Neural progenitor cell (in vitro differentiated cells): ENCODE measurements at regions not wholly inside any gene's neighbourhood (a gene's known extent, or its start where the extent isn't known, plus 50 kb on each side); places are given as distances from the start of the nearest gene placed in this dataset.

Source experiments
- EZH2 ChIP-seq: fragments of 200-600 bp; sonication (generic); IDR thresholded peaks from 2 replicates; pipeline ENCODE4 v1.6.1; 2017; ENCODE audit warnings: antibody characterized with exemption, mild to moderate bottlenecking, moderate library complexity
- EZH2phosphoT487 ChIP-seq: fragments of 200-600 bp; sonication (generic); IDR thresholded peaks from 2 replicates; pipeline ENCODE4 v1.6.1; 2017; ENCODE audit warnings: antibody characterized with exemption
- TF ChIP-seq, protein P1 (sequence below): fragments of 200-600 bp; sonication (generic); IDR thresholded peaks from 2 replicates; pipeline ENCODE4 v1.5.1; 2017; ENCODE audit warnings: antibody characterized with exemption, mild to moderate bottlenecking

DNA sequence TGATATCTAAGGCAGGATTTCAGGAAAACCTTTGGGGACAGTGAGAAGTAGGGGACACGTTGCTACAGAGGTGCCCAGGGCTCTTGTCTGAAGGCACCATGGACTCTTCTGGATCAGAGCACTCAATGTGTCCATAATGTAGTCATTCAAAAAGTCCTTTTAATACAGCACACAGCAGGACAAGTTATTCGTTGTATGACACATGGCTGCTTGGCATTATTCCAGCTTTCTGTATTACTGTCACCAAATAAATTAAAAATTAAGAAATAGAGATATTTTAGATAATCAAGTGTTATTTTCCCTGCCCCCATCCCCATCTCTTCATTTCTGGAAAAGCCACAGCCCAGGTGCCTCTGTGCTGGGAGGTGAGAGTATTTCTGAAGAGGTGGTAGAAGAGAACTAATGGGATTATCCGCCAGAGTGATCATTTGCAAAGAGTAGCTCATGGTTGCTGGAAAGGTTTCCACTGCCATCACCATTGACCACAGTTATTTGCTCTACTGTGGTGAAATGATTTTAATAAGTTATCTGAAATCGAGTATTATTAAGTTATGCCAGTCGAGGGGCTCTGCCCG, 83.0 kb downstream of the CXCL12 start:
- TF ChIP-seq, protein P1, sequence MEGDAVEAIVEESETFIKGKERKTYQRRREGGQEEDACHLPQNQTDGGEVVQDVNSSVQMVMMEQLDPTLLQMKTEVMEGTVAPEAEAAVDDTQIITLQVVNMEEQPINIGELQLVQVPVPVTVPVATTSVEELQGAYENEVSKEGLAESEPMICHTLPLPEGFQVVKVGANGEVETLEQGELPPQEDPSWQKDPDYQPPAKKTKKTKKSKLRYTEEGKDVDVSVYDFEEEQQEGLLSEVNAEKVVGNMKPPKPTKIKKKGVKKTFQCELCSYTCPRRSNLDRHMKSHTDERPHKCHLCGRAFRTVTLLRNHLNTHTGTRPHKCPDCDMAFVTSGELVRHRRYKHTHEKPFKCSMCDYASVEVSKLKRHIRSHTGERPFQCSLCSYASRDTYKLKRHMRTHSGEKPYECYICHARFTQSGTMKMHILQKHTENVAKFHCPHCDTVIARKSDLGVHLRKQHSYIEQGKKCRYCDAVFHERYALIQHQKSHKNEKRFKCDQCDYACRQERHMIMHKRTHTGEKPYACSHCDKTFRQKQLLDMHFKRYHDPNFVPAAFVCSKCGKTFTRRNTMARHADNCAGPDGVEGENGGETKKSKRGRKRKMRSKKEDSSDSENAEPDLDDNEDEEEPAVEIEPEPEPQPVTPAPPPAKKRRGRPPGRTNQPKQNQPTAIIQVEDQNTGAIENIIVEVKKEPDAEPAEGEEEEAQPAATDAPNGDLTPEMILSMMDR = no peak
- TF ChIP-seq EZH2 (no peak), EZH2phosphoT487 (no peak)
